ENCODE measurements at regions not wholly inside any gene's neighbourhood (a gene's known extent, or its start where the extent isn't known, plus 50 kb on each side); places are given as distances from the start of the nearest gene placed in this dataset.

GRCh38 chr10:4622384-4622783 is 203.6 kb upstream of the AKR1E2 start:
- no peak for TF ChIP-seq CTCF (conservative IDR thresholded peaks at IDR 0.05)
- H3K27ac ChIP-seq (ENCODE audit: insufficient read length, low read depth, low read length): no peak overlapping the region
- no peak overlapping the region for H3T11ph ChIP-seq (ENCODE audit: low read length)
- no peak overlapping the region for H2BK20ac ChIP-seq (ENCODE audit: low read depth, low read length, poor library complexity, severe bottlenecking)
- no peak overlapping the region for H2BK120ac ChIP-seq (ENCODE audit: low read depth, low read length, poor library complexity, severe bottlenecking)
- H3K23ac ChIP-seq (ENCODE audit: insufficient read length, low read depth, low read length): no peak overlapping the region
- H2BK12ac ChIP-seq (ENCODE audit: insufficient read length, low read depth, low read length): no peak overlapping the region
- H3K4me1 ChIP-seq (ENCODE audit: insufficient read depth, low read length): no peaks in the 10 kb centered on the region
- no peak overlapping the region for H2AK5ac ChIP-seq (ENCODE audit: insufficient read length, low read length)
- no peak for DNase-seq
- H3K27me3 Mint-ChIP-seq (ENCODE audit: low read depth): no peaks in the 10 kb centered on the region
- H4K91ac ChIP-seq (ENCODE audit: insufficient read length, low read depth, low read length): no peak overlapping the region
- no peaks in the 10 kb centered on the region for H3K9me3 ChIP-seq (ENCODE audit: control insufficient read depth, low read depth, low read length)
- H3K27ac Mint-ChIP-seq: no peak overlapping the region
- H3K4me2 ChIP-seq (ENCODE audit: insufficient read depth, insufficient read length, low read length): no peak overlapping the region
- H3K18ac ChIP-seq (ENCODE audit: insufficient read length, low read depth, low read length): no peak overlapping the region
- H3K79me1 ChIP-seq (ENCODE audit: insufficient read depth, low read depth, low read length, poor library complexity, severe bottlenecking): no peaks in the 10 kb centered on the region
- H3K9me3 Mint-ChIP-seq: peaks cover 5% of the 10 kb centered on the region in 2 experiments; a peak in 2 of 5 replicates
- H3K56ac ChIP-seq (ENCODE audit: insufficient read length, low read depth, low read length): no peak overlapping the region
- H3K79me2 ChIP-seq (ENCODE audit: insufficient read depth, low read length): no peaks in the 10 kb centered on the region
- H2BK5ac ChIP-seq (ENCODE audit: insufficient read length, low read length): no peak overlapping the region
- no peak overlapping the region for H4K8ac ChIP-seq (replicated peaks; ENCODE audit: insufficient read length, low read depth, low read length)
- WGBS (ENCODE audit: extremely low coverage, insufficient read length, low lambda C conversion rate): no CpG with 5 or more reads among the region's 2 CpGs
- H3K4me1 Mint-ChIP-seq: peaks cover 9% of the 10 kb centered on the region in 2 experiments
- H3K27me3 ChIP-seq (ENCODE audit: insufficient read depth, low read length): no peaks in the 10 kb centered on the region
- H3K14ac ChIP-seq (ENCODE audit: insufficient read depth, low read length): no peak overlapping the region
- no peak overlapping the region for H3K4ac ChIP-seq (ENCODE audit: low read depth, low read length)
- no peaks in the 10 kb centered on the region for H3K23me2 ChIP-seq (ENCODE audit: insufficient read length, low read depth, low read length, poor library complexity, severe bottlenecking)
- H2AFZ ChIP-seq (ENCODE audit: low read length): no peak overlapping the region
- no peak overlapping the region for H4K5ac ChIP-seq (ENCODE audit: insufficient read length, low read depth, low read length)
- H4K20me1 ChIP-seq (ENCODE audit: control insufficient read depth, insufficient read depth, insufficient read length): no peaks in the 10 kb centered on the region
- H3K36me3 Mint-ChIP-seq (ENCODE audit: insufficient read depth in 1 of 3, low read depth in 3 of 3): peaks cover 0 to 5% (median 4%) of the 10 kb centered on the region in 3 experiments; a peak in 2 of 7 replicates
- H3K9ac ChIP-seq (ENCODE audit: extremely low read depth, insufficient read length, low read length): no peak overlapping the region
- no peak overlapping the region for H2BK15ac ChIP-seq (ENCODE audit: low read depth, low read length)
- no peak overlapping the region for H3K4me3 Mint-ChIP-seq
